ENCODE measurements at regions not wholly inside any gene's neighbourhood (a gene's known extent, or its start where the extent isn't known, plus 50 kb on each side); places are given as distances from the start of the nearest gene placed in this dataset.
"Not testable (repeated sequence)": the region's sequence is repeated elsewhere in the genome, so short reads cannot be mapped to it uniquely, and the experiment has no call there.

GRCh38 chrX:10676235-10676957, 56.0 kb upstream of the MID1 start:
- DNase-seq, result no peak

- no peak for DNase-seq
These were observed 57.1 kb upstream of the MID1 start for GRCh38 chrX:10677490-10677889.

- no peak for DNase-seq
These were observed 59.0 kb upstream of the MID1 start for GRCh38 chrX:10679387-10679786.

GRCh38 chrX:10681167-10681566, 60.8 kb upstream of the MID1 start:
- DNase-seq, result no peak

- not testable (repeated sequence) for DNase-seq
These were observed 63.2 kb upstream of the MID1 start for GRCh38 chrX:10683631-10684030.

GRCh38 chrX:10685923-10686595, 65.7 kb upstream of the MID1 start:
- no peak for DNase-seq

- not testable (repeated sequence) for DNase-seq
These were observed 71.4 kb upstream of the MID1 start for GRCh38 chrX:10691751-10692150.

- no peak for DNase-seq
These were observed 77.4 kb upstream of the MID1 start for GRCh38 chrX:10697616-10698317.

- DNase-seq, result no peak
These were observed 77.9 kb upstream of the MID1 start for GRCh38 chrX:10698318-10698640.

- no peak for DNase-seq
These were observed 81.6 kb upstream of the MID1 start for GRCh38 chrX:10702031-10702430.

GRCh38 chrX:10706342-10706741, 86.0 kb upstream of the MID1 start:
- DNase-seq, result not testable (repeated sequence)

GRCh38 chrX:10707773-10708172, 87.4 kb upstream of the MID1 start:
- DNase-seq, result no peak

- DNase-seq, result no peak
These were observed 88.9 kb upstream of the MID1 start for GRCh38 chrX:10709276-10709675.

- DNase-seq, result no peak
These were observed 94.1 kb upstream of the MID1 start for GRCh38 chrX:10714531-10714930.

GRCh38 chrX:10722851-10723250, 102.5 kb upstream of the MID1 start:
- DNase-seq, result peak; percentile 24

GRCh38 chrX:10725071-10725470, 104.7 kb upstream of the MID1 start:
- no peak for DNase-seq

- DNase-seq, result no peak
These were observed 106.3 kb upstream of the MID1 start for GRCh38 chrX:10726647-10727046.

GRCh38 chrX:10728806-10729389, 108.5 kb upstream of the MID1 start:
- DNase-seq, result no peak

- DNase-seq, result no peak
These were observed 119.0 kb upstream of the MID1 start for GRCh38 chrX:10739426-10739825.

GRCh38 chrX:10741003-10741402, 120.6 kb upstream of the MID1 start:
- DNase-seq, result no peak

GRCh38 chrX:10741550-10741949, 121.2 kb upstream of the MID1 start:
- no peak for DNase-seq

GRCh38 chrX:10743476-10743875, 123.1 kb upstream of the MID1 start:
- no peak for DNase-seq

GRCh38 chrX:10744007-10744406, 123.6 kb upstream of the MID1 start:
- DNase-seq, result no peak

- DNase-seq, result no peak
These were observed 127.6 kb upstream of the MID1 start for GRCh38 chrX:10747975-10748374.

All from hematopoietic multipotent progenitor cell treated with erythropoietin and hydrocortisone succinate and interleukin-3 and kit ligand, for 8 days (in vitro differentiated cells).